GM10248 (cell line): ENCODE measurements at regions not wholly inside any gene's neighbourhood (a gene's known extent, or its start where the extent isn't known, plus 50 kb on each side); places are given as distances from the start of the nearest gene placed in this dataset.
"Not testable (repeated sequence)": the region's sequence is repeated elsewhere in the genome, so short reads cannot be mapped to it uniquely, and the experiment has no call there.

ENCODE experiments used
- CTCF ChIA-PET: fragments of 300-600 bp; sonication (Branson Sonifier 250); formaldehyde crosslinking; extraction: SDS; loops from one replicate; lab custom pipeline; 2021; ENCODE audit warnings: antibody characterized with exemption; lab: Yijun Ruan, JAX
- POLR2A ChIA-PET: fragments of 350-650 bp; sonication (Branson Sonifier 250); formaldehyde crosslinking; extraction: SDS; loops from one replicate; lab custom pipeline; 2020; ENCODE audit warnings: antibody characterized with exemption; lab: Yijun Ruan, JAX
- DNase-seq: peaks from one replicate; pipeline ENCODE4 v3.0.0; 2012; ENCODE audit errors: extremely low spot score
- CTCF ChIP-seq: IDR thresholded peaks from 2 replicates; pipeline ENCODE4 v1.5.1; 2012; ENCODE audit warnings: mild to moderate bottlenecking, low read depth; ENCODE audit errors: extremely low read depth, missing control alignments, control extremely low read depth

GRCh38 chr7:109635374-109635773, 1065.7 kb downstream of the DNAJB9 start:
- POLR2A ChIA-PET: interaction anchor here (0.6 kb wide), 1 partner anchor 200 kb away, joined by 3 read pairs; no protein-coding TSS in a partner anchor
- no peak for DNase-seq
- CTCF ChIA-PET: no interaction called here
- TF ChIP-seq CTCF: no peak

- TF ChIP-seq CTCF: no peak
- no peak for DNase-seq
- ChIA-PET CTCF (no interaction called here), POLR2A (no interaction called here)
Observed at GRCh38 chr7:109637428-109637990, 1067.8 kb downstream of the DNAJB9 start.

- ChIA-PET CTCF (no interaction called here), POLR2A (no interaction called here)
- DNase-seq: no peak
- no peak for TF ChIP-seq CTCF
Observed at GRCh38 chr7:109638321-109638720, 1068.6 kb downstream of the DNAJB9 start.

- ChIA-PET CTCF (no interaction called here), POLR2A (no interaction called here)
- no peak for DNase-seq
- TF ChIP-seq CTCF: no peak
Observed at GRCh38 chr7:109639561-109639960, 1069.9 kb downstream of the DNAJB9 start.

GRCh38 chr7:109641445-109641844, 1071.8 kb downstream of the DNAJB9 start:
- no peak for DNase-seq
- TF ChIP-seq CTCF: no peak
- POLR2A ChIA-PET: no interaction called here

GRCh38 chr7:109646124-109646523, 1076.5 kb downstream of the DNAJB9 start:
- no peak for TF ChIP-seq CTCF
- CTCF ChIA-PET: no interaction called here
- POLR2A ChIA-PET: no interaction called here
- no peak for DNase-seq

More at GRCh38 chr7:109641445-109641844, 1071.8 kb downstream of the DNAJB9 start:
- CTCF ChIA-PET: no interaction called here

GRCh38 chr7:109646594-109646993, 1076.9 kb downstream of the DNAJB9 start:
- DNase-seq, POLR2A ChIA-PET: not testable (repeated sequence)
- CTCF ChIA-PET: interaction anchor here (1.1 kb wide), 1 partner anchor 12 kb away, joined by 3 read pairs; no protein-coding TSS in a partner anchor

- DNase-seq, POLR2A ChIA-PET: not testable (repeated sequence)
- CTCF ChIA-PET: interaction anchor here (1.1 kb wide), 1 partner anchor 12 kb away, joined by 3 read pairs; no protein-coding TSS in a partner anchor
Observed at GRCh38 chr7:109647263-109647662, 1077.6 kb downstream of the DNAJB9 start.
